ENCODE measurements at regions not wholly inside any gene's neighbourhood (a gene's known extent, or its start where the extent isn't known, plus 50 kb on each side); places are given as distances from the start of the nearest gene placed in this dataset.
"Not testable (repeated sequence)": the region's sequence is repeated elsewhere in the genome, so short reads cannot be mapped to it uniquely, and the experiment has no call there.

DNA sequence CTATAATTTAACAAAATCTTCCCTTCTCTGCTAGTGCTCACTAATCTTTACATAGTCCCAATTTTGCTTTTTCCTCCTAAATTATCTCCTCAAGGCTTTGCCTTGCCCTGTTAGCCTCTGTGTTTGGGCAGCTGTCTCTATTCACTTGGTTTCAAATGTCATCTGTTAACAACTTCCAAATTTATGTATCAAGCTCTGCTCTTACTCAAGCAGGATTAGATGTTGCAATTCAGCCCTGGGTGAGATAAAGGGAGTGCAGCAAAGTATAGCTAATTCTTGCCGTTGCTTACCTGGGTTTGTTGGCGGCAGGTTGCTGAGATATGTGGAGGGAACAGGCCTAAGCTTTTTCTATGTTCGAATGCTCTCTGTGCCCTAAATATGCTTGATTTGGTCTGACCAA lies 483.8 kb downstream of the DMAC1 start:
- no peak for DNase-seq (ENCODE audit: low read depth in 2 of 3, low spot score in 2 of 3)

DNA sequence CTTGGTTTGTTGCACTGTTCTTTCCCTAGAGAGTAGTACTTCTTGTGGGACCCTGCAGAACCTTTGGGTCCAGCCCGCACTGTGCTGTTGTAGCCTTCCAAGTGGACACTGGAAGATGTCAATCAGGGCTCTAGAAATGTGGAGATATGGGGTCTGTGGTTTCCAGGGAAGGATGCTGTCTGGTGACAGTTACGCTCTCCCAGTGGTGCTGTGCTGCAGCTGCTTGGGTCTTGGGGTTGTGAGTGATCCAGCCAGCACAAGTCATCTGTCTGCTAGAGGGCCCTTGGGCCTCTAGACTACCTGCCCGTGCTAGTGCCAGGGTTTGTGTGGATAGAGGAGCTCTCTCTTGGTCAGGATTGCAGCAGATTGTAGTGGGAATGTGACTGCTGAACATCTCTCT lies 484.5 kb downstream of the DMAC1 start:
- DNase-seq (ENCODE audit: low read depth in 2 of 3, low spot score in 2 of 3): no peak

DNA sequence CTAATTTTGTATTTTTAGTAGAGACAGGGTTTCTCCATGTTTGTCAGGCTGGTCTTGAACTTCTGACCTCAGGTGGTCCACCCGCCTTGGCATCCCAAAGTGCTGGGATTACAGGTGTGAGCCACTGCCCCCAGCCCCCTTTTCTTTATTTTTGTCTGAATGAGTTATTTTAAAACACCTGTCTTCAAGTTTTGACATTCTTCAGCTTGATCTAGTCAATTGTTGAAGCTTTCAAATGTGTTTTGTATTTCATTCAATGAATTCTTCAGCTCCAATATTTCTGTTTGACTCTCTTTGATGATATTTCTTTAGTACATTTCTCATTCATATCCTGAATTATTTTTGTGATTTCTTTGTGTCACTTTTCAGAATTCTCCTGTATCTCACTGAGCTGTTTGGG lies 486.2 kb downstream of the DMAC1 start:
- DNase-seq (ENCODE audit: low read depth in 2 of 3, low spot score in 2 of 3): no peak

DNA sequence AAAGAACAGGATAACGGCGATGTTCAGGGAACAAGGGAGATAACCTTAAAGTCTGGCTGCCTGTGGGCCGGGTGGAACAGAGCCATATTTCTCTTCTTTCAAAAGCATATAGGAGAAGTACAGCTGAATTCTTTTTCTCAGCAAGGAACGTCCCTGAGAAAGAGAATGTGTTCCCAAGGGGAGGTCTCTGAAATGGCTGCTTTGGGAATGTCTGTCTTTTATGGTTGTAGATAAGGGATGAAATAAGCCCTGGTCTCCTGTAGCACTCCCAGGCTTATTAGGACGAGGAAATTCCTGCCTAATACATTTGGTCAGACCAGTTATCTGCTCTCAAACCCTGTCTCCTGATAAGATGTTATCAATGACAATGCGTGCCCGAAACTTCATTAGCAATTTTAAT lies 490.5 kb downstream of the DMAC1 start:
- not testable (repeated sequence) for DNase-seq (ENCODE audit: low read depth in 2 of 3, low spot score in 2 of 3)

DNA sequence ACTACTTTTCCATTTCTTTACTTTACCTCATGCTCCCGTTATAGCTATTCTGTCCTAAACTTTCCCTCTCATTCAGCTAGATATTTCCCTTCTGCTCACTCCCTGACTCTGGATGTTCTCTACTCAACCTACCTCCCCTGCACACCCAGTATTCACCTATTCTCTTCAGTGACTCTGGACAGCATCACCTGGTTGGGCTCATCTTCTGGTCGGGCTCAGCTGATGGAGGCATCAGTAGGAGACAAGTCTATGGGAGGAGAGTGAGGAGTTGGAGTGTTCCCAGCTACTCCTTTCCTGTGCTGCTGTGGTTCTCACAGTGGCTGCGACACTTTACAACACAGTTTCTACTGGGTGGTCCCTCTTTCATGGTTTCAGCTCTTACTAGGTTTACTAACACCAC lies 493.9 kb downstream of the DMAC1 start:
- DNase-seq (ENCODE audit: low read depth in 2 of 3, low spot score in 2 of 3): no peak

DNA sequence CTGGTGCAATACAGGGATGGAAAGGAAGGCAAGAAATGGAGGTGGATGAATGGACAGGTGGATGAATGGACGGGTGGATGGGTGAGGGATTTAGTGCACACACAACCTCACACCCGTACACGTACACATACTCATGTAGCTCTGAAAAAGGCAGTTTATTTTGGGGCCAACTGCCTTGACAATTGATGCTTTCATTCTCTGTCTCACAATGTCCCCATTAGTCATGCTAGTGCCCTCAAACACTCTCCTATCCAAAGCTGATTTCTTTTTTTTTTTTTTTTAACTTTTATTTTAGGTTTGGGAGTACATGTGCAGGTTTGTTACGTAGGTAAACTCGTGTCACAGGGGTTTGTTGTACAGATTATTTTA lies 495.0 kb downstream of the DMAC1 start:
- DNase-seq (ENCODE audit: low read depth in 2 of 3, low spot score in 2 of 3): no peak

DNA sequence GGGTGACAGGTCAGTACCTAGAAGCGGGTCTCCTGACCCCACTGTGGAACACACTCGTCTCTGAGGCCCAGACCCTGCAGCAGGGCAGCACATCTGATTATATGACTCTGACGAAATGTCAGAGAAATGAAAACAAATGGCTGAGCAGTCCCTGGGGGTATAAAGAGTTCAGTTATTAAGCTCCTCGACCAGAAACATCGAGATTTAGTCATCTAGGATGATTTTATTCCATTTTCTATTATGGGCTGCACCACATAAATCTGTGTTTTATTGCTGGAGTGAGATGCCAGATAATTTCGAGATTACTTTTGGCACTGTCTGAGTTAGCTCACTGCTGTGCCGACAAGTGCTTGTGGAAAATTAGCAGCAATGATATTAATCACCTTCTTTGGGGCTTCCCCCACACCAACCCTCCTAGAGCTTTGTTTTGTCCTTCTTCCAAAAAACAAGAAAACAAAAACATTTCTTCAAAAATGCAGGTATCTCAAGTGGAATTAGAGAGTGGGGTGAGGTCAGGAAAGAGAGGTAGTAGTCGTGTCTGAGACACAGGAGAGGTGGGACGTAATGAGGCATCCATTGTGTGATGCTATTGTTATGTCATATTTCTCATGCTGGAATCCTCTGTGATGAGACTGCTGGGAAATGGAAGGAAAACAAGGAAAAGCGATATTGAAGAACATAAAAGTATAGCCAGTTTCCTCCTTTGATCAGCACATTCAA lies 495.5 kb downstream of the DMAC1 start:
- no peak for DNase-seq (ENCODE audit: low read depth in 2 of 3, low spot score in 2 of 3)

DNA sequence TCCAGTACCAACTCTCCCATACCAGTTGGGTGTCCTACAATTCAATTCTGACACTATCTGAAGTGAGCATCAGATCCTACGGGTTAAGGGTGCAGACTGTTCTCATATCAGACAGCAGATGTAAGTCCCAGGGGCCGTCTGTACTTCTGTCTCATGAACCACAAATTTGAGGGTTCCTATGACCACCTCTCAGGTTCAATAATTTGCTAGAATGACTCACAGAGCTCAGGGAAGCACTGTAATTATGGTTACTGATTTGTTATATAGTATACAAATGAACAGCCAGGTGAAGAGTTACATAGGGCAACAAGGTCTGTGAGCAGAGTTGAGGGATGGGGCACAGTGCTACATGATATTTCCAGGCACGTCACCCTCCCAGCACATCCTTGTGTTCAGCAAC lies 499.1 kb downstream of the DMAC1 start:
- DNase-seq (ENCODE audit: low read depth in 2 of 3, low spot score in 2 of 3): no peak

DNA sequence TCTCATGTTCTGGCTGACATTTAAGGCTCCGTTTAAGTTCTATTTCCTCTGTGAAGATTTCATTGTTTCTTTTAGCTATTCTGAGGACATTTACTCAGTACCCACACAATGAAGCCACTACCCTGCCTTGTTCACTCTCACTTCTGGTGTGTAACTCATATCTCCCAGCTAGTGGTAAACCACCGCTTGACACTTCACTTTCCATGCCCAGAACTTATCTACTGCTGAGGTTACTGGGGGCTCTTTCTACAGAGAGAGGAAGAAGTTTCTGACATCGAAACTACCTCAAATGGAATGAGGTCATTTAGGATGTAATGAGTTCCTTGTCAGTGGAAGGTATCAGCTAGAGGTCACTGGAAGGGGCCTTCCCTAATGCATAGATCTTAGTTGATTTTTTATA lies 501.5 kb downstream of the DMAC1 start:
- peak in 2 of 3 donors; percentile 32 to 69 for DNase-seq (ENCODE audit: low read depth in 2 of 3, low spot score in 2 of 3)

DNA sequence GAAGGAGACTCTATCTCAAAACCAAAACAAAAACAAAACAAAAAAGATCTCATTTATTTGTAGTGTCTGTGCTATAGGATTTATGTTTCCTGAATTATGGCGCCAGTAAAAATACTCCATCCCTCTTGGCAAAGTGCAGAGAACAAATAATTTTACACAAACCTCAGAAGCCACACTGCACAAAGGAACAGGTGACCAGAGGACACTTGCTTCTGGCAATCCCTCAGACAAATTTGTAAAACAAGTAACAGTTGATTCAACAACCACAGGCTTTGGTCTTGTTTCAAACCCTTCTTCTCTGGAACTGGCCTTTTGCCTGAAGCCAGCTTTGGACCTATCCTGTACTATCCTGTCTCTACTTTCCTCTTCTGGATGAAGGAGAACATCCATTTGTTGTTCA lies 502.1 kb downstream of the DMAC1 start:
- no peak for DNase-seq (ENCODE audit: low read depth in 2 of 3, low spot score in 2 of 3)

DNA sequence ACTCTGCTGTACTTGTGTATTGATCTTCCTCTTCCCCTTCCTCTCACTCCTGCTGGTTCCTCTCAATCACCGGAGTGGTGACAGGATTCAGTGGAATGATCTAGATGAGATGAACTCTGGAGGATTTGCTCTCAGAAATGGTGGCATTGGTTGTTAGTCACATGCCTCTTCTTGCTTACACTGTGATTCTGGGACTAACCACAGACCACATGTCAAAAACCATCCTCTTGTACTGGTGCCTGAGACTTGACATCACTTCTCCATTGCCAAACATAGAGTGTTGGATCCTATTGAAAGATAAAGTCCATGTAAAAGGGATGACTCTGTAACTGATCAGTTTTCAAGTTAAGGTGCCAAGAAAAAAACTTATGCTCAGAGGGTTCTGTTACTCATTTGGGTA lies 506.5 kb downstream of the DMAC1 start:
- DNase-seq (ENCODE audit: low read depth in 2 of 3, low spot score in 2 of 3): no peak

DNA sequence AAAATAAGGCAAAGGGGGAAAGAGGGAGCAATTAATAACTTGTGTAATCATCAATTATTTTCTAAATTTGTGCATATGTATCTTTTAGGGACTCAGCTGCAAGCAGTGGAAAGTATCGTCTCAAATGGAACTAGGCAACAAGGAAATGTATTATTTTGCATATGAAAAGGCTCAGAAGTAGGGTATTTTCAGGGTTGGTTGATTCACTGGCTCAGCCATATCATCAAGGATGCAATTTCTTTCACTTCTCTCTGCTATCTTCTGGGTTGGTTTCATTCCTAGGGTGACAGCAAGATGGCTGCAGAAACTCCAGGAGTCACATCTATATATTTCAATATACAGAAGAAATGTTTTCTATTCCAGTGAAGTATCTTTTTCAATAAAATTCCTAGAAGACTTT lies 509.8 kb downstream of the DMAC1 start:
- no peak for DNase-seq (ENCODE audit: low read depth in 2 of 3, low spot score in 2 of 3)

DNA sequence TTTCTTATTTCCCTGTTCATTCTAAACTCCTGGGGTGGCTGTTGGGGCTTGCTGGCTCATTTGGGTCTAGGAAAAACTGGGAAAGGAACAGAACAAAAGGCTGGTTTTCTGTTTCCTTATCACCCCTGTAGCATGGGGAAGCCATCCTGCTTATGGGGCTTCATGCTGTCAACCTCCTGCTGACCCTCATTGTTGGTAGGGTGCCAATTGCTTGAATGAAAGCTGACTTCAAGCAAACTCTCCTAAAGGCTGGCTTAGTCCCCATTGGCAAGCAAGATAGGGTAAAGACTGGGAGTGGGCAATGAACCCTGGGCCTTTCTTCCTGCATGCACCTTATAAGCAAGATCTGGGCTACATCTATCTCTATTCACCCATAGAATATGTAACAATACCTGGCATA lies 511.6 kb downstream of the DMAC1 start:
- DNase-seq (ENCODE audit: low read depth in 2 of 3, low spot score in 2 of 3): no peak

DNA sequence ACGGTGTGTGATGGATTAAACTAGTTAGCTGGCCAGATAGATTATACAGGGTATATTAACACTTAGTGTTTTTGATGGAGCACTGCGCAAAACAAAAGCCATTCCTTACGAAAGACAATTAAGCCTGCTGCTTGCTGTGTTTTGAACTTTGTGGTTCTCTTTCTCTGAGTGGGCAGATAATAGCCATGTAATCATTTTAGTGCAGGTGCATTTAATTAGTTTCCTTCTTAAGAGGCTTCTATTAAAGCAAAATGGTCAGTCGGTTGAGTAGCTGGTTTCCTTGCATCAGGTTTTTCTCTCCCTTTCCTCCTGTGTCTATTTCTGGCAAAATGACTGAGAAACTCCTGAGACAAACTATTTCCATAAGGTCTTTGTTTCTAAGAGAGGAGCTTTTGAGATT lies 512.5 kb downstream of the DMAC1 start:
- DNase-seq (ENCODE audit: low read depth in 2 of 3, low spot score in 2 of 3): no peak

DNA sequence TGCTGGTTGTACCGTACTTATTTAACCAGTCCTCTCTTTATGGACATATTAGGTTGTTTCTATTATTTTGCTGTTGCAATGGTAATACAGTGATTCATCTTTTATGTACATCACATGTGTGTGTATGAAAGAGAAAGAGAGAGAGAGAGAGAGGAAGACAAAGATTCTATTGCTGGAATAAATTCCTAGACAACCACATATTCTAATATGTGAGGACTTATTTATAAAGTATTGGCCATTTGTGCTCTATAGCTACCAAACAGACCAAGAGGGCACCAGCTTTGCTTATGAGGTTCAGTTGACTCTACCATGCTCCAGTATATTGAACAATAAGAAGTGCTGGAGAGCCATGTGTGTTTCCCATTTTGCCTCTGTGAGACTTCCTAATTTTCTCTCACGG lies 513.5 kb downstream of the DMAC1 start:
- no peak for DNase-seq (ENCODE audit: low read depth in 2 of 3, low spot score in 2 of 3)

DNA sequence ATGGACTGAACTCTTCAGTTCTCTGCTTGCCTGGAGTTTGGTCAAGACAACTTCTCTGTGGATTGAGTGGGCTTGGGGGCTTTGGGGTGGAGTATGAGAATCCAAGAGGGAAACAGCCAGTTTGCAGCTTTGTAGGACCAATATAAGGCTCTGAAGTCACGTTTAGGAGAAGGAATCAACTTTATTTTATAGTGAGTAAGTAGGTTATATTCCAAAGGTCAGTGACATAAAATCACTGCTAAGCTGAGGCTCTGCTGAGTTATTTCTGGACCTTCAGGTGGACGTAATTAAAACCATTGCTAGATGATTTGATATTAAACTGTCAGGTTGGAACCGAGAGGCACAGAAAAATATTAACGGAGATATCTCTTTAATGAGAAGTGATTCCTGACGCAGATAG lies 514.4 kb downstream of the DMAC1 start:
- DNase-seq (ENCODE audit: low read depth in 2 of 3, low spot score in 2 of 3): no peak

DNA sequence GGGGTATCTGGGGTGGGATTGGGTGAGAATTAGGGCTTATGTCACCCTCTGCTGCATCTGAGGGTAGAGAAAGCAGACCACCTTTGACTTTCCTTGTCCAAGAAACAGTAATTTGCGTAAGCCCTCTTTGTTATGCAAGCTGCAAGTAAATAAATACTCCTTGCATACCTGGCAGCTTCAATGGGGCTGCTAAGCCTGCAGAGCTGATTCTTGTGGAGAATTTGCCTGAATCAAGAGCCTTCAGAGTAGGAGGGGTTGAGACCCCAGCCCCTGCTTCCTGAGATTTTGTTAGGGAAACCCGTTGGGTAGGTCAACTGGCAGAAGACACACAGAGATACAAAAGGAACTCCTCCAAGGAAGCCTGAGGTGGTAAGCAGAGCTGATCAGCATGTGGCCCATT lies 515.1 kb downstream of the DMAC1 start:
- DNase-seq (ENCODE audit: low read depth in 2 of 3, low spot score in 2 of 3): no peak

DNA sequence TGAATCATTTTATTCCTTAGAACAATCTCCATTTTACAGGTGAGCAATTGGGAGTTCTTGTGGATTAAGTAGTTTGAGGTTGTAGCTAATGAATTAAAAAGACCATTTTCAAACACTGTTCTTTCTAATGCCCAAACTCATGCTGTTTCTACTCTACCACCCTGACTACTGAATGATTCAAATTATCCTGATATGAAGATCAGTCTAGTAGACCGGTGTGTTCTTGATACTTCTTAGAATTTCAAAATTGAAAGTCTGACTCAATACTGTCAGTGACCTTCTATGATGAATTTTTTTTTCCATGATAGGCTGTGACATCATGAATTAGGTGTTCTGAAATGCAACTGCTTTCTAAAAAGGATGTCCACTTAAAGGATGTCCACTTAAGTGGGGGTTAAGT lies 515.5 kb downstream of the DMAC1 start:
- DNase-seq (ENCODE audit: low read depth in 2 of 3, low spot score in 2 of 3): no peak

DNA sequence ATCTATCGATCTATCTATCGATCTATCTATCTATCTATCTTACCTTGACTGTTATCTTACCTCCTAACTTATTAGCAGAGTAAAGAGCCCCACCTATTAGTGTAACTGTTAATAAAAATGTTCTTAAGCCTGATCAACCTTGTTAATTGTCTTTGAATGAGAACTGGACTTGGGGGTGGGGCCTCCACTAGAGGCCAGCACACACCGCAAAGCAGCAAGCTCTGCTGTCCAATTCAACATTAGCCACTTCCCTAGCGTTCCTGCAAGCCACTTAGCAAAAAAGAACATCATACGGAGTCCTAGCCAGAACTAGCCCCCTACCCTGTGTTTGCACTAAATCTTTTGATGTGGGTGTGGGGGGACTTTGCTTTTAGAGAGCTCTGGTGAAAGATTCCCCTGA lies 515.8 kb downstream of the KDM4C start:
- no peak for DNase-seq (ENCODE audit: low read depth in 2 of 3, low spot score in 2 of 3)

DNA sequence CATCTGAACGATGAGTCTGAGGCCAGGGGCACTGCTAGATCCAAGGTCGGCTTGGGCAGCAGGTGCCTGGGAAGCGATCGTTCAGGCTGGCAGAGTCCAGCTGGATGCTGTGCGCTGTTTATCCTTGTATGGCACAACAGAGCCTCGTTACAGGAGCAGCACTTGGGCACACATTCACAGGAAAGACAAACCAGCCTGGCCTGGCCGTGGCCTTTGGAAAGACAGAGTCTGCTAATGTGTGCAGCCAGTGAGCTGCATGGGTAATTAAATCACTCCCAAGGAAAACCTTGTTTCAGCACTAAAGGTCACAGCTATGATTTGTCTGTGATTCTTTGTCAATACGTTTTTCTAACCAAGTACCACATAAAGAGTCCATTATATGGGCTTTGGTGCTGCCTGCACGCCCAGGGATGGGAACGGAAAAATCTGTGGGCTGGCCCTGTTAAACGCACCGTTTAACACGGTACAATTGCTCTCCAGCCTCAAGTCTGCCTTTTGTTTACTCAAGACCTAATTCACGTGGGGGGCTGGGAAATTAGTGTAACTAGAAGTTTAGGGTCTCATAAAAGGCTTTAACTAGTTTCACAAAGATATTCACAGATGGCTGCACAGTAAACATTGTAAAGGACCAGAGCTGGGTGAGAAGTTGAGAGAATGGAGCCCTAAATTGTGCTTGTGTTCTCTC lies 509.3 kb downstream of the KDM4C start:
- no peak for DNase-seq (ENCODE audit: low read depth in 2 of 3, low spot score in 2 of 3)

DNA sequence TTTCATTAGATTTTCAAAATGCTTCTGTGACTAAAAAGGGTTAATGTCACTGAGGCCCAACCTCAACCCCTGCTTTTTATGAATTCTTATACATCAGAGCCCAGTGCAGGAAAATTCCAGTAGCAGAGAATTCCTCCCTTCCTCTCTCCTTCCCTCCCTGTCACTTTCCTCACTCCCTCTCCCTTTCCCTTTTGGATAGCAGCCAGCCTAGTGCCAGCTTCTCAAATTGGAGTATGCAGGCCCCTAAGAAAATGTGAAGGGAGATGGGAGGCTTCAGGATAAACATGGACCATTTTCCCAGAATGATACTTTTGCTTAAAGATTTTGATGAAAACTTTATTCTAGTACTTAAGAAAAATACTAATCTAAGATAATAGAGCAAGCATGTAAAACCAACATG lies 507.4 kb downstream of the KDM4C start:
- no peak for DNase-seq (ENCODE audit: low read depth in 2 of 3, low spot score in 2 of 3)

DNA sequence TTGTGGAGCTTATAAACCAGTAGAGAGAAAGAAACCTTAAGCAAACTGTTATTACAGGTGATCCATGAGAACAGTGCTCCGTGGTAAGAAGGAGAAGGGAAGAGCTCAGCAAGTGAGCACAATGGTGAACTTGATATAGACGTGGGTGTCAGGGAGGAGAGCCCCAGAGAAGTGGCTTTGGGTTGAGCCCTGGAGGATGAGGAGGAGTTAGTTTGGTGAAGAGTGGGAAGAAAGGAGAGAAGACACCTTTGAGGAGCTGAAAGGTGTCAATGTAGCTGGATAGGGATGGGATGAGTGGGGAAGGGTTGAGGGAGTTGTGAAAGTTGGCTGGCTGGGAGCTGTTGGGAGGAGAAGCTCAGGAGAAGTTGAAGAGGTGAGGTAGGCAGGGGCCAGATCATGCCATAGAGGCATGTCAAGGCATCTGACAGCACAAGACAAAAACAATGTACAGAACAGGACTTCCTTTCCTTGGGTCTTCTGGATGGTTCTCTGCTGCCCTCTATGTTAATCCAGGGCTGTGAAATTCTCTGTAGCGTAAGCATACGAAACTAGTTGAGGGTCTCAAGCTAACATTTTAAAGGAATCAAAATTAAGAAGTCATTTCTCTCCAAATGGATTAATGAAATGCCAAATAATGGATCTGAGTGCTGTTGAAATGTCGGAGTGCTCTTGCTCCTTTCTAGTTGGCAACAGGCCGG lies 501.9 kb downstream of the KDM4C start:
- DNase-seq (ENCODE audit: low read depth in 2 of 3, low spot score in 2 of 3): no peak

All from hematopoietic multipotent progenitor cell (in vitro differentiated cells).